ENCODE measurements at regions not wholly inside any gene's neighbourhood (a gene's known extent, or its start where the extent isn't known, plus 50 kb on each side); places are given as distances from the start of the nearest gene placed in this dataset.

DNA sequence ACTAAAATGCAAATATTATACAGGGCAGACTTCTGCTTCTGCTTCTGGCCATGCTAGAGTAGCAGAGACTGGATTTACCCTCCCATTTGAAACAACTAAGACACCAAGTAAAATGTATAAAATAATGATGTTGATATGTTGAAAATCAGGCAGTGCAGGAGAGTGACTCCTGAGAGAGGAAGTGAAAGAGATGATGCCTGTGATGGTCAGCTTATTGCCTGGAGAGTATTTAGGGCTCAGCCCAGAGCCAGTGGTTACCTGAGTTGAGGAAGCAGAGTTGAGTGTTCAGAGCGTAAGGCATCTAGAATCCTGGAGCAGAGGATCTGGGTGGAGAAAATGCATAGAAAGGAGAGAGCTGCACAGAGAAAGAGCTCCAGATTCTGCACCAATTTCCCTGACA is 131.8 kb upstream of the C14orf180 start:
- DNase-seq (ENCODE audit: low spot score) = no peak
- TF ChIP-seq, protein P1, sequence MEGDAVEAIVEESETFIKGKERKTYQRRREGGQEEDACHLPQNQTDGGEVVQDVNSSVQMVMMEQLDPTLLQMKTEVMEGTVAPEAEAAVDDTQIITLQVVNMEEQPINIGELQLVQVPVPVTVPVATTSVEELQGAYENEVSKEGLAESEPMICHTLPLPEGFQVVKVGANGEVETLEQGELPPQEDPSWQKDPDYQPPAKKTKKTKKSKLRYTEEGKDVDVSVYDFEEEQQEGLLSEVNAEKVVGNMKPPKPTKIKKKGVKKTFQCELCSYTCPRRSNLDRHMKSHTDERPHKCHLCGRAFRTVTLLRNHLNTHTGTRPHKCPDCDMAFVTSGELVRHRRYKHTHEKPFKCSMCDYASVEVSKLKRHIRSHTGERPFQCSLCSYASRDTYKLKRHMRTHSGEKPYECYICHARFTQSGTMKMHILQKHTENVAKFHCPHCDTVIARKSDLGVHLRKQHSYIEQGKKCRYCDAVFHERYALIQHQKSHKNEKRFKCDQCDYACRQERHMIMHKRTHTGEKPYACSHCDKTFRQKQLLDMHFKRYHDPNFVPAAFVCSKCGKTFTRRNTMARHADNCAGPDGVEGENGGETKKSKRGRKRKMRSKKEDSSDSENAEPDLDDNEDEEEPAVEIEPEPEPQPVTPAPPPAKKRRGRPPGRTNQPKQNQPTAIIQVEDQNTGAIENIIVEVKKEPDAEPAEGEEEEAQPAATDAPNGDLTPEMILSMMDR (IDR thresholded peaks at IDR 0.05) = no peak
- Mint-ChIP-seq H3K9me3 (ENCODE audit: low read depth) (peaks cover 25% of the 10 kb centered on the region), H3K27me3 (ENCODE audit: low read depth) (peaks cover 28% of the 10 kb centered on the region), H3K4me3 (ENCODE audit: unreplicated experiment) (no peak overlapping the region), H3K36me3 (ENCODE audit: low read depth) (peaks cover 2% of the 10 kb centered on the region), H3K27ac (ENCODE audit: unreplicated experiment) (no peak overlapping the region), H3K4me1 (ENCODE audit: low read depth) (no peaks in the 10 kb centered on the region)

DNA sequence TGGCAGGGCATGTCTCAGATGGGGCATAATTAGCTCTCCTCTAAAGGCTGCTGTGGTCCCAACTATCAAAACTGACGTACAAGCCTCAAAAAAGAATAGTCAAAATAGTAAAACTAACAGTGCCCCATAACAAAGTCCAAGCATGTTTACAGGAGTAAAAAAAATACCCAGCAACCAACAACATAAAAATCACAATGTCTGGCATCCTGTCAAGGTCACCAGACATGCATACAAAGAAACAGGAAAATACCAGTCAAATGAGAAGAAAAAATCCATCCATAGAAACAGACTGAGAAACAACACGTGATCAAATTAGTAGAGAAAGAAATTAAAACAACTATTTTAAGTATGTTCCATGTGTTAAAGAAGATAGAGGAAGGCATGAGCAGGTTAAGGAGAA is 131.2 kb upstream of the C14orf180 start:
- Mint-ChIP-seq H3K4me1 (ENCODE audit: low read depth) (no peaks in the 10 kb centered on the region), H3K27ac (ENCODE audit: unreplicated experiment) (no peak overlapping the region), H3K9me3 (ENCODE audit: low read depth) (peaks cover 29% of the 10 kb centered on the region), H3K36me3 (ENCODE audit: low read depth) (peaks cover 2% of the 10 kb centered on the region), H3K27me3 (ENCODE audit: low read depth) (peaks cover 32% of the 10 kb centered on the region), H3K4me3 (ENCODE audit: unreplicated experiment) (no peak overlapping the region)
- TF ChIP-seq, protein P1 (IDR thresholded peaks at IDR 0.05) = no peak
- no peak for DNase-seq (ENCODE audit: low spot score)

DNA sequence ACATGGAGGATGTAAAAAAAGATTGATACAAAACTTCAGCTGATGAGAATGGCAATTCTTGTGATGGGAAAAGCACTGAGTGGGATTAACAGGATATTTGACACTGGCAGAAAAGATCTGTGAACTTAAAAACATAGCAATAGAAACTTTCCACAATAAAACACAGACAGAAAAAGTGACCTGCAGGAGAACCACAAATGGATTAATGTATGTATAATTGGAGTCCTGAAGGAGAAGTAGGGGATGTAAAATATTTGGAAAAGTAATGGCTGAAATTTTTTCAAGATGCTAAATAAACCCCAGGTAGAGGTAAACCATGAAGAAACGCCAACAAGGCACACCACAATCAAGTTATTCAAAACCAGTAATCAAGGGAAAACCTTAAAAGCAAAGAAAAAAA is 130.8 kb upstream of the C14orf180 start:
- Mint-ChIP-seq H3K9me3 (ENCODE audit: low read depth) (peaks cover 29% of the 10 kb centered on the region), H3K4me3 (ENCODE audit: unreplicated experiment) (no peak overlapping the region), H3K27ac (ENCODE audit: unreplicated experiment) (no peak overlapping the region), H3K27me3 (ENCODE audit: low read depth) (peaks cover 30% of the 10 kb centered on the region), H3K36me3 (ENCODE audit: low read depth) (peaks cover 2% of the 10 kb centered on the region), H3K4me1 (ENCODE audit: low read depth) (no peaks in the 10 kb centered on the region)
- TF ChIP-seq, protein P1 (IDR thresholded peaks at IDR 0.05) = no peak
- DNase-seq (ENCODE audit: low spot score) = no peak

DNA sequence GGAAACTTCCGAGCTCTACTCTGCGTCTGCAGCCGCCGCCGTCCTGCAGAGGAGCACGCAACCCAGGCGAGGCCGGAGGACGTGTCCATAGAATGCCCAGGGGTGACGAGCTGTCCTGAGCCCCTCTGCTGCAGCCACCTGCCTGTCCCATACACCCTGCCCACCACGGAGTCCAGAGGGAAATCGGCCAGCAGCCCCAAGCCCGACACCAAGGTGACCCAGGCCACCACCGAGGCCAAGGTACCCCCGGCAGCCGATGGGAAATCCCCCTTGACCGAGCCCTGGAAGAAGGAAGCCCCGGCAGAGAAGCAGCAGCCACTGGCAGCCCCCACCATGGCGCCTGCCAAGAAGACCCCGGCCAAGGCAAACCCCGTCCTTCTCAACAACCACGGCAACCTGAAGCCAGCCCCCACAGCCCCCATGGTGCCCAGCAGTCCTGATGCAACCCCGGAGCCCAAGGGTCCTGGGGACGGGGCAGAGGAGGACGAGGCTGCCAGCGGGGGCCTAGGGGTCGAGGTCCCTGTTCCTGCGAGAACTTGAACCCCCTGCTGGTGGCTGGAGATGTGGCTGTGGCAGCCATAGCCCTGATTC is 128.7 kb upstream of the C14orf180 start:
- Mint-ChIP-seq H3K4me3 (ENCODE audit: unreplicated experiment) (no peak overlapping the region), H3K36me3 (ENCODE audit: low read depth) (peaks cover 2% of the 10 kb centered on the region), H3K4me1 (ENCODE audit: low read depth) (no peaks in the 10 kb centered on the region), H3K27me3 (ENCODE audit: low read depth) (peaks cover 41% of the 10 kb centered on the region), H3K27ac (ENCODE audit: unreplicated experiment) (no peak overlapping the region), H3K9me3 (ENCODE audit: low read depth) (peaks cover 29% of the 10 kb centered on the region)
- peak; percentile 89 for DNase-seq (ENCODE audit: low spot score)
- TF ChIP-seq, protein P1 (IDR thresholded peaks at IDR 0.05) = no peak

DNA sequence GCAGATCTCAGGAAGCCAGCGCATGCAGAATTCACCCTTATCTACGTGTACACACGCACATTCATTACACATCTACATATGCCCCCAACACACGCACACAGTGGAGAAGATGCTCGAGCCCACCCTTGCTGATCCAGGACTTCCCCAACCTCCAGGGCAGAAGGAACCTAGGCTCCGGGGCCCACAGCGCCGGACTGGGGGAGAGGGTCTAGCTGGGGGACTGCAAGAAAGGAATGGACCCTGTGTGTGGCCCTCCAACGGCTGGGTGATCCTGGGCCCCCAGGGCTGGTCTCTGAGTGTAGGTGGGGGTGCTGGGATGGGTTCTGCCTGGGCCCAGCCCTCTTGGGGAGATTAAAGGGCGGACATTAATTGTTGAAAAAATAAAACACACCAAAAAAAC is 128.1 kb upstream of the C14orf180 start:
- DNase-seq (ENCODE audit: low spot score) = no peak
- no peak overlapping the region for H3K4me3 Mint-ChIP-seq (ENCODE audit: unreplicated experiment)
- TF ChIP-seq, protein P1 (IDR thresholded peaks at IDR 0.05) = no peak
- H3K4me1 Mint-ChIP-seq (ENCODE audit: low read depth) = no peaks in the 10 kb centered on the region
- H3K9me3 Mint-ChIP-seq (ENCODE audit: low read depth) = peaks cover 29% of the 10 kb centered on the region
- H3K36me3 Mint-ChIP-seq (ENCODE audit: low read depth) = peaks cover 2% of the 10 kb centered on the region
- no peak overlapping the region for H3K27ac Mint-ChIP-seq (ENCODE audit: unreplicated experiment)
- peaks cover 47% of the 10 kb centered on the region for H3K27me3 Mint-ChIP-seq (ENCODE audit: low read depth)

All from chondrocyte (in vitro differentiated cells).